GM18909 (cell line): ENCODE measurements at regions not wholly inside any gene's neighbourhood (a gene's known extent, or its start where the extent isn't known, plus 50 kb on each side); places are given as distances from the start of the nearest gene placed in this dataset.
"Not testable (repeated sequence)": the region's sequence is repeated elsewhere in the genome, so short reads cannot be mapped to it uniquely, and the experiment has no call there.

ENCODE experiments used
- ATAC-seq: cut with Tn5 transposase; IDR thresholded peaks from one replicate; pipeline ENCODE4 v1.9.1; 2021; ENCODE audit warnings: mild to moderate bottlenecking; ENCODE audit not compliant: unreplicated experiment, poor library complexity

GRCh38 chr4:134548052-134548628 lies 346.6 kb upstream of the PABPC4L start:
- no peak for ATAC-seq

- ATAC-seq = no peak
These were observed 344.7 kb upstream of the PABPC4L start for GRCh38 chr4:134546279-134546678.

GRCh38 chr4:134544303-134544770 lies 342.7 kb upstream of the PABPC4L start:
- no peak for ATAC-seq

GRCh38 chr4:134540588-134540987 lies 339.0 kb upstream of the PABPC4L start:
- ATAC-seq = no peak

- ATAC-seq = no peak
These were observed 338.2 kb upstream of the PABPC4L start for GRCh38 chr4:134539729-134540231.

GRCh38 chr4:134537701-134538100 lies 336.1 kb upstream of the PABPC4L start:
- no peak for ATAC-seq

- no peak for ATAC-seq
These were observed 331.5 kb upstream of the PABPC4L start for GRCh38 chr4:134533068-134533467.

- no peak for ATAC-seq
These were observed 329.4 kb upstream of the PABPC4L start for GRCh38 chr4:134531013-134531412.

- ATAC-seq = no peak
These were observed 328.0 kb upstream of the PABPC4L start for GRCh38 chr4:134529629-134530028.

- ATAC-seq = no peak
These were observed 317.1 kb upstream of the PABPC4L start for GRCh38 chr4:134518574-134519217.

GRCh38 chr4:134510544-134510943 lies 309.0 kb upstream of the PABPC4L start:
- no peak for ATAC-seq

GRCh38 chr4:134505511-134505910 lies 303.9 kb upstream of the PABPC4L start:
- no peak for ATAC-seq

GRCh38 chr4:134501973-134502643 lies 300.5 kb upstream of the PABPC4L start:
- ATAC-seq = no peak

- not testable (repeated sequence) for ATAC-seq
These were observed 299.9 kb upstream of the PABPC4L start for GRCh38 chr4:134501488-134501887.

GRCh38 chr4:134499074-134499473 lies 297.5 kb upstream of the PABPC4L start:
- no peak for ATAC-seq

GRCh38 chr4:134490863-134491262 lies 289.3 kb upstream of the PABPC4L start:
- ATAC-seq = no peak

GRCh38 chr4:134483514-134483913 lies 281.9 kb upstream of the PABPC4L start:
- not testable (repeated sequence) for ATAC-seq

- ATAC-seq = no peak
These were observed 270.0 kb upstream of the PABPC4L start for GRCh38 chr4:134471569-134471968.

- ATAC-seq = no peak
These were observed 269.0 kb upstream of the PABPC4L start for GRCh38 chr4:134470544-134470943.

GRCh38 chr4:134465417-134465816 lies 263.8 kb upstream of the PABPC4L start:
- no peak for ATAC-seq

GRCh38 chr4:134463771-134464170 lies 262.2 kb upstream of the PABPC4L start:
- ATAC-seq = no peak
